Activated CD8-positive, alpha-beta memory T cell treated with anti-CD3 and anti-CD28 coated beads for 4 hours (primary cell): ENCODE measurements at regions not wholly inside any gene's neighbourhood (a gene's known extent, or its start where the extent isn't known, plus 50 kb on each side); places are given as distances from the start of the nearest gene placed in this dataset.
A peak's percentile ranks its signal among the peaks of the same experiment; 100 is the strongest.

Experiments
- DNase-seq, 2 donors: peaks; one replicate each; pipeline ENCODE4 v3.0.0-alpha.2; 2020; ENCODE audit warnings: low read depth in 2 of 2

GRCh38 chr2:18425210-18425703 is 135.2 kb downstream of the RDH14 start:
- no peak for DNase-seq

GRCh38 chr2:18423636-18424035 is 136.8 kb downstream of the RDH14 start:
- DNase-seq = no peak

- no peak for DNase-seq
These were observed 137.9 kb downstream of the RDH14 start for GRCh38 chr2:18422432-18423165.

GRCh38 chr2:18413676-18414396 is 146.6 kb downstream of the RDH14 start:
- no peak for DNase-seq

- no peak for DNase-seq
These were observed 147.3 kb downstream of the RDH14 start for GRCh38 chr2:18412980-18413675.

- no peak for DNase-seq
These were observed 148.8 kb downstream of the RDH14 start for GRCh38 chr2:18411626-18412025.

GRCh38 chr2:18410543-18410942 is 149.9 kb downstream of the RDH14 start:
- no peak for DNase-seq

GRCh38 chr2:18408638-18409037 is 151.8 kb downstream of the RDH14 start:
- no peak for DNase-seq

GRCh38 chr2:18406219-18406618 is 154.2 kb downstream of the RDH14 start:
- no peak for DNase-seq

- no peak for DNase-seq
These were observed 155.7 kb downstream of the RDH14 start for GRCh38 chr2:18404708-18405107.

- DNase-seq = no peak
These were observed 156.4 kb downstream of the RDH14 start for GRCh38 chr2:18403921-18404522.

GRCh38 chr2:18402831-18403230 is 157.6 kb downstream of the RDH14 start:
- no peak for DNase-seq

- no peak for DNase-seq
These were observed 159.0 kb downstream of the RDH14 start for GRCh38 chr2:18401471-18401870.

- no peak for DNase-seq
These were observed 160.9 kb downstream of the RDH14 start for GRCh38 chr2:18399601-18400000.

GRCh38 chr2:18398833-18399232 is 161.6 kb downstream of the RDH14 start:
- no peak for DNase-seq

GRCh38 chr2:18396329-18397010 is 164.0 kb downstream of the RDH14 start:
- no peak for DNase-seq

GRCh38 chr2:18395555-18395954 is 164.9 kb downstream of the RDH14 start:
- DNase-seq = no peak

GRCh38 chr2:18387441-18388206 is 172.8 kb downstream of the RDH14 start:
- DNase-seq = peak; percentile 19 to 27

- no peak for DNase-seq
These were observed 176.2 kb downstream of the RDH14 start for GRCh38 chr2:18384242-18384641.

- DNase-seq = no peak
These were observed 179.1 kb downstream of the RDH14 start for GRCh38 chr2:18381386-18381785.

GRCh38 chr2:18380321-18380720 is 180.1 kb downstream of the RDH14 start:
- no peak for DNase-seq
